ENCODE measurements at regions not wholly inside any gene's neighbourhood (a gene's known extent, or its start where the extent isn't known, plus 50 kb on each side); places are given as distances from the start of the nearest gene placed in this dataset.

GRCh38 chr16:66081775-66082366 is 284.6 kb upstream of the CDH5 start:
- Histone ChIP-seq H3K9ac (ENCODE audit: extremely low read depth, low read length, poor library complexity, severe bottlenecking) (no peak overlapping the region), H3K9me3 (ENCODE audit: control insufficient read depth, low read length) (no peaks in the 10 kb centered on the region), H3K27me3 (ENCODE audit: control insufficient read depth, insufficient read depth, low read length, poor library complexity, severe bottlenecking) (no peaks in the 10 kb centered on the region), H3K4me1 (ENCODE audit: control insufficient read depth, insufficient read depth, low read length) (no peaks in the 10 kb centered on the region), H3K27ac (ENCODE audit: low read depth, low read length) (no peak overlapping the region), H3K4me3 (ENCODE audit: low read length) (no peak overlapping the region), H3K36me3 (ENCODE audit: control insufficient read depth, insufficient read depth, low read length) (no peaks in the 10 kb centered on the region)
- no peaks in the 10 kb centered on the region for H3K9me3 Mint-ChIP-seq
- peaks cover 9% of the 10 kb centered on the region for H3K4me1 Mint-ChIP-seq
- no peak overlapping the region for H3K4me3 Mint-ChIP-seq
- 52 to 64% methylated on average over 2 to 5 of the region's 5 CpGs for WGBS, 2 experiments (ENCODE audit: insufficient coverage in 1 of 2, insufficient read length in 1 of 2)
- H3K27me3 Mint-ChIP-seq (ENCODE audit: insufficient read depth): no peaks in the 10 kb centered on the region
- H3K36me3 Mint-ChIP-seq (ENCODE audit: low read depth): no peaks in the 10 kb centered on the region
- no peak for TF ChIP-seq CTCF (conservative IDR thresholded peaks at IDR 0.05)
- H3K27ac Mint-ChIP-seq: peak overlapping the region; percentile 33
- DNase-seq: peak; percentile 75

GRCh38 chr16:66079671-66080334 is 286.7 kb upstream of the CDH5 start:
- H3K36me3 Mint-ChIP-seq (ENCODE audit: low read depth): no peaks in the 10 kb centered on the region
- no peak overlapping the region for H3K4me3 Mint-ChIP-seq
- WGBS, 2 experiments (ENCODE audit: insufficient coverage in 1 of 2, insufficient read length in 1 of 2): 90 to 92% methylated on average over 2 to 4 of the region's 5 CpGs
- Histone ChIP-seq H3K9ac (ENCODE audit: extremely low read depth, low read length, poor library complexity, severe bottlenecking) (no peak overlapping the region), H3K4me3 (ENCODE audit: low read length) (no peak overlapping the region), H3K9me3 (ENCODE audit: control insufficient read depth, low read length) (no peaks in the 10 kb centered on the region), H3K4me1 (ENCODE audit: control insufficient read depth, insufficient read depth, low read length) (no peaks in the 10 kb centered on the region), H3K36me3 (ENCODE audit: control insufficient read depth, insufficient read depth, low read length) (no peaks in the 10 kb centered on the region), H3K27ac (ENCODE audit: low read depth, low read length) (no peak overlapping the region), H3K27me3 (ENCODE audit: control insufficient read depth, insufficient read depth, low read length, poor library complexity, severe bottlenecking) (no peaks in the 10 kb centered on the region)
- no peaks in the 10 kb centered on the region for H3K27me3 Mint-ChIP-seq (ENCODE audit: insufficient read depth)
- no peak overlapping the region for H3K27ac Mint-ChIP-seq
- TF ChIP-seq CTCF (conservative IDR thresholded peaks at IDR 0.05): no peak
- no peaks in the 10 kb centered on the region for H3K9me3 Mint-ChIP-seq
- no peak for DNase-seq
- H3K4me1 Mint-ChIP-seq: peaks cover 9% of the 10 kb centered on the region

- Mint-ChIP-seq H3K36me3 (ENCODE audit: low read depth) (no peaks in the 10 kb centered on the region), H3K4me3 (no peak overlapping the region), H3K9me3 (no peaks in the 10 kb centered on the region), H3K27me3 (ENCODE audit: insufficient read depth) (peaks cover 2% of the 10 kb centered on the region), H3K27ac (no peak overlapping the region), H3K4me1 (peaks cover 2% of the 10 kb centered on the region)
- Histone ChIP-seq H3K36me3 (ENCODE audit: control insufficient read depth, insufficient read depth, low read length) (no peaks in the 10 kb centered on the region), H3K9me3 (ENCODE audit: control insufficient read depth, low read length) (peaks cover 8% of the 10 kb centered on the region), H3K27ac (ENCODE audit: low read depth, low read length) (no peak overlapping the region), H3K4me3 (ENCODE audit: low read length) (no peak overlapping the region), H3K27me3 (ENCODE audit: control insufficient read depth, insufficient read depth, low read length, poor library complexity, severe bottlenecking) (no peaks in the 10 kb centered on the region), H3K9ac (ENCODE audit: extremely low read depth, low read length, poor library complexity, severe bottlenecking) (no peak overlapping the region), H3K4me1 (ENCODE audit: control insufficient read depth, insufficient read depth, low read length) (no peaks in the 10 kb centered on the region)
- DNase-seq: no peak
- WGBS, 2 experiments (ENCODE audit: insufficient coverage in 1 of 2, insufficient read length in 1 of 2): 97 to 98% methylated on average over 5 to 6 of the region's 6 CpGs
- no peak for TF ChIP-seq CTCF (conservative IDR thresholded peaks at IDR 0.05)
Observed at GRCh38 chr16:66070140-66070917, 296.2 kb upstream of the CDH5 start.

Measured in endodermal cell (in vitro differentiated cells).